ENCODE measurements at regions not wholly inside any gene's neighbourhood (a gene's known extent, or its start where the extent isn't known, plus 50 kb on each side); places are given as distances from the start of the nearest gene placed in this dataset.

DNA sequence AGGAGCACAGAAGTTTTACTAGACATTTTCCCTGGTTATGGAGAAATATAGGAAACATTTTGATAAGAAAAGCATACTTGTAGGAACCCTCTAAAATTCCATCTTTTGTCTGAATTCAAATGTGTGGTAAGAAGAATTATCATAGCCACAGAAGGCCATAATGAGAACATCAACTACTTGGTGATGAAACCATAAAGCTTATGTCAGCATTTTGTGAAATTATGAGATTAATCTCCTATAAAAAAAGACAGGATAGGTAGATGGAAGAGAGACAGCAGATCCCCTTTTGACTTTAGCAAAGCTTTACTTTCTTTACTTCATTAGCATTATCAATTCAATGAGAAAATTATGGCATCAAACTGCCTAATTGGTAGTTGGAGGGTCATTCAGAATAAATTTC is 697.0 kb downstream of the IGSF11 start:
- intact Hi-C loops (cut with micrococcal nuclease), result no loop called here
- no peaks in the 10 kb centered on the region for H3K4me1 Mint-ChIP-seq (ENCODE audit: low read depth)
- no peak overlapping the region for H3K27ac Mint-ChIP-seq
- H3K4me3 Mint-ChIP-seq, result no peak overlapping the region
- H3K27me3 Mint-ChIP-seq, result no peaks in the 10 kb centered on the region
- H3K9me3 Mint-ChIP-seq, result peaks cover 26% of the 10 kb centered on the region
- H3K36me3 Mint-ChIP-seq (ENCODE audit: low read depth), result no peaks in the 10 kb centered on the region

DNA sequence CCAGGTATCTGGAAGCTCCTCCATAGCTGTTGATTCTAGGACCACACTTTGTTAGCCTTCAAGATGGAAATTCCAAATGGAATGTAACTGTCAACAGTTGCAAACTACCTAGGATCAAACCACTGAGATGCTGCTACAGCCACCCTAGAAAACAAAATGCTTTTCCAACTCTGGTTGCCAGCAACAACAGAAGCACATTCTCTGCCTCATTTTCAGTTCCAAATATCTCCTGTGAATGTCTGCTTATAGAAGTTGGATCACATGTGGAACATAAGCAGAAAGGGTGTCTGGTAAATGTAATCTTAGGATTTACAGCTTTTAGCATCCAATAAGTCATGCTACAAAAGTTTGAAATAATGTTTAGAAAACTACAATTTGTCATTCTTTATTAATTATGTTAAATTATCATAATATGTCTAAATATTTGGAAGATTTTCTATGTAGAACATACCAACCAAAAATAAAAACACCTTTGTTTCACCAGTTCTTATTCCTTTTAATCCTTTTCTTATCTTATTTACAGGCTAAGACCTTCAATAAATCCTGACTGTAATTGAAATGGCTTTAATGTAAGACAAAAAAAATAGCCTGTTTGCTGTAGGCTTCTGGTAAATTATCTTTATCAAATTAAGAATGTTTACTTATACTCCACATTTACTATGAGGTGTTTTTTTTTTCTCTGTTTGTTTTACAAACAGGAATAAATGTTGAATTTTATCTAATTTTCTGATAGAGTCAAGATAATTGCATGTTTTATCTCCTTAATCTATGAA is 687.1 kb downstream of the IGSF11 start:
- no peaks in the 10 kb centered on the region for H3K4me1 Mint-ChIP-seq (ENCODE audit: low read depth)
- intact Hi-C loops (cut with micrococcal nuclease), result no loop called here
- H3K27me3 Mint-ChIP-seq, result no peaks in the 10 kb centered on the region
- no peak overlapping the region for H3K4me3 Mint-ChIP-seq
- H3K9me3 Mint-ChIP-seq, result peaks cover 25% of the 10 kb centered on the region
- no peaks in the 10 kb centered on the region for H3K36me3 Mint-ChIP-seq (ENCODE audit: low read depth)
- no peak overlapping the region for H3K27ac Mint-ChIP-seq

DNA sequence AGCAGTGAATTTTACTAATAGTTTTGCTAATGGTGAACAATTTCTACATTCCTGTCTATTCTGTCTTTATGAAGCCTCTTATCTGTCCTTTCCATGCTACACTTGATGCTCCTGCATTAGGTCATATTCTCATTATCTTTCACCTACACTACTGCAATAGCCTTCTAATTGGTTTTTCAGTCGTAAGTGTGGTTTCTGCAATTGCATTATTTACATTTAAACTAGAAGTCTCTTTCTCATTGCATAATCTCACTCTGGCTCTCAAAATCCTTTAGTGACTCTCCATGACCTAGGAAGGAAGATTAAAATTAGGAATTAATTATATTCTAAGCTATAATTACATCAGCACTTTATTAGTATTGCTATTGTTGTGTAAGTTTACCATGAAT is 686.5 kb downstream of the IGSF11 start:
- H3K27me3 Mint-ChIP-seq, result no peaks in the 10 kb centered on the region
- H3K27ac Mint-ChIP-seq, result no peak overlapping the region
- H3K4me3 Mint-ChIP-seq, result no peak overlapping the region
- intact Hi-C loops (cut with micrococcal nuclease), result no loop called here
- peaks cover 31% of the 10 kb centered on the region for H3K9me3 Mint-ChIP-seq
- no peaks in the 10 kb centered on the region for H3K4me1 Mint-ChIP-seq (ENCODE audit: low read depth)
- H3K36me3 Mint-ChIP-seq (ENCODE audit: low read depth), result no peaks in the 10 kb centered on the region

DNA sequence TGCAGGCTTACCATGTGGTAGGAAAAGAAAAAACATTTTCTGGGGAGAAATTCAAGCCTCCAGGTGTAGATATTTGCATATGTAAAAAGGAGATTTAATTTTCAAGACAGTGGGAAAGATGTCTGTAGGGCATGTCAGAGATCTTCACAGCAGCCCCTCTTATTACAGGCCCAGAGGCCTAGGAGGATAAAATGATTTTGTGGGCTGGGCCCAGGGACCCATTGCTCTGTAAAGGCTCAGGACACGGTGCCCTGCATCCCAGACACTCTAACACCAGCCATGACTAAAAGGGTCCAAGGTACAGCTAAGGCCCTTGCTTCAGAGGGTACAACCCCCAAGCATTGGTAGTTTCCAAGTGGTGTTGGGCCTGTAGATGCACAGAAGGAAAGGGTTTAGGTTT is 680.1 kb downstream of the IGSF11 start:
- Mint-ChIP-seq H3K27ac (no peak overlapping the region), H3K9me3 (peaks cover 87% of the 10 kb centered on the region), H3K4me1 (ENCODE audit: low read depth) (no peaks in the 10 kb centered on the region), H3K27me3 (no peaks in the 10 kb centered on the region), H3K36me3 (ENCODE audit: low read depth) (no peaks in the 10 kb centered on the region), H3K4me3 (no peak overlapping the region)
- intact Hi-C loops (cut with micrococcal nuclease), result no loop called here

DNA sequence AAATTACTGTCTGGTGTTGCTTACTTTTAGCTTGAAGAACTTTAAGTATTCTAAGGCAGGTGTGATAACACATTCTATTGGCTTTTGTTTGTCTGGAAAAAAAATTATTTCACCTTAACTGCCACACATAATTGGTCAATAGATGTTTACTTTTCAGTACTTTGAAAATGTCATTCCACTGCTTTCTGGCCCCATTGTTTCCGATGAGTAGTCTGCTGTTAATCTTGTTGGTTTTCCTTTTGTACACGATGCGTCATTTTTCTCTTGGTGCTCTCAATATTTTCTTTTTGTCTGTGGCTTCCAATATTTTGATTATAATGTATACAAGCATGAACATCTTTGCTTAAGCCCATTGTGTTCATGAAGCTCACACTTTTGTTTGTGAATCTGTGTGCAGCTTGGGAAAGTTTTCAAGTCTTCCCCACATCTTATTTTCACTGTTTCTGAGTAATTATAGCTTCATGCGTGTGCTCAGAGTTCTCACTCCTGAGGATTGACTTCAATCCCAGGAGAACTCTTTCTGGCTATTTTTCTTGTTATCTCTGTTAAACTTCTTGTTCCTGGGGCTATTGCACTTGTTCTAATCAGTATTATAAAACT is 664.7 kb downstream of the IGSF11 start:
- Mint-ChIP-seq H3K4me1 (ENCODE audit: low read depth) (no peaks in the 10 kb centered on the region), H3K4me3 (no peak overlapping the region), H3K36me3 (ENCODE audit: low read depth) (no peaks in the 10 kb centered on the region), H3K27me3 (no peaks in the 10 kb centered on the region), H3K27ac (no peak overlapping the region), H3K9me3 (peaks cover 44% of the 10 kb centered on the region)
- intact Hi-C loops (cut with micrococcal nuclease), result no loop called here

DNA sequence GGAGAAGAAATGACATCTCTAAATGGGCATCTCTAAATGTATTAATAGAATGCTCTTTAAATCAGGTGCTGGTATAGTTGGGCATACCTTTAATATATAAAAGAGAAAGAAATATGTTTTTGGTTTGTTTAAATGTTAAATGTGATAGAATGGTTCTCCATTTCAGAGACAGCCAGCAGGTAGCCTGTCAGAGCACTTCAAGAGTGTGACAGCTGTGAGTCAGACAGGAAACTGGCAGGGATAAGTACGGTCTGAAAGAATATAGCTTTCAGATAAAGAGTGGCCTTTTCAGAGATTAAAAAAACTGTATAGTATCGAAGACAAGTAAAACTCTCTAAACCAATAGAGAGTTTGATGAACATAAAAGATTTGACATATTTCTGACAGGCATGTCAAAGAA is 654.1 kb downstream of the IGSF11 start:
- Mint-ChIP-seq H3K36me3 (ENCODE audit: low read depth) (no peaks in the 10 kb centered on the region), H3K27me3 (no peaks in the 10 kb centered on the region), H3K9me3 (peaks cover 27% of the 10 kb centered on the region), H3K4me3 (no peak overlapping the region), H3K27ac (no peak overlapping the region), H3K4me1 (ENCODE audit: low read depth) (no peaks in the 10 kb centered on the region)
- intact Hi-C loops (cut with micrococcal nuclease), result no loop called here

DNA sequence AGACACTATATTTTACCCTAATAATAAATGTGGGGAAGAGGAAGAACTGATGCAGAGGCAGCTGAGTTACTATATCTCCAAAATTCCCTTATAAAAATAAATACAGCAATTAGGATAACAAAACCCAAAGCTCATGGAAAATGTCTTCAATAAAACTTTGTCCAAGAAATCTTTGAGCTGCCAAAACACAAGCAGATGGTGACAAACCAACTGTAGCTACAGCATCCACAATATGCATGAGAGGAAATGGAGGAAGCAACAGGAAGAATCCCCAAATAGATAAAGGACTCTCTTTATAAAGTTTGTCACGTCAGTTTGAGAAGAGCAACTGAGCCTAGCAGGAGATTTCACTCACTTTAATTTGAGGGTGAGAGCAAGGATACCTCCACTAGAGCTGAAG is 638.2 kb downstream of the IGSF11 start:
- Mint-ChIP-seq H3K4me3 (no peak overlapping the region), H3K27me3 (no peaks in the 10 kb centered on the region), H3K27ac (no peak overlapping the region), H3K4me1 (ENCODE audit: low read depth) (no peaks in the 10 kb centered on the region), H3K36me3 (ENCODE audit: low read depth) (no peaks in the 10 kb centered on the region), H3K9me3 (peaks cover 5% of the 10 kb centered on the region)
- intact Hi-C loops (cut with micrococcal nuclease), result no loop called here

DNA sequence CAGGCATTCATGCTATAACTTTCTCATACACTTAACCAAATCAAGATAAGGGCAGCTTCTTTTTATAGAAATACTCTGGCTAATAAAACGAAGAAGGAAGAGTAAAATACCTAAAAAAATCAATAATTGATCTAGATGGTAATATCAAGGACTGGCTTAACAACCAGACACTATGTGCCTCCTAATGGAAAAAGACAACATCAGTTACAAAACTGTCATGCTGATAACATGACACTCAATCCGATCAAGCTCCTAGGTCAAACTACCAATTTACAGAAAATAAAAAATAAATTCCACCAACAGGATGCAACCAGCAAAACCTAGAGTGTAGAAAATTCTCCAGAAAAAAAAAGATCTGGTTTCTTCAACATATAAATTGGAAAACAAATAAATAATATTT is 634.6 kb downstream of the IGSF11 start:
- no peaks in the 10 kb centered on the region for H3K27me3 Mint-ChIP-seq
- no peaks in the 10 kb centered on the region for H3K9me3 Mint-ChIP-seq

DNA sequence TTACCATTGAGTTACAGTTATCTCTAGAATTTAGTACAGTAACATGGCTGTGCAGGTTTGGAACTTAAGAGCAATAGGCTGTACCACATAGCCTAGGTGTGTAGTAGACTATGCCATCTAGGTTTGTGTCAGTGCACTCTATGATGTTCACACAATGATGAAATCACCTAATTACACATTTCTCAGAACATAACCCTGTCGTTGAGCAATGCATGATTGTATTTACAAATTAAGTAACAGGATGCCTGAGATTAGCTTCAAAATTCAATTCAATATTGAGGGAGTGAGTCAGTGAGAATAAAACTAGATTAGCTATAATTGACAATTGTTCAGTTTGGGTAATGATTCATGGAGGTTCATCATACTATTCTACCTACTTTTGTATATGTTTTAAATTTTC is 633.8 kb downstream of the IGSF11 start:
- H3K36me3 Mint-ChIP-seq (ENCODE audit: low read depth), result no peaks in the 10 kb centered on the region
- no peak overlapping the region for H3K4me3 Mint-ChIP-seq
- intact Hi-C loops (cut with micrococcal nuclease), result no loop called here
- H3K4me1 Mint-ChIP-seq (ENCODE audit: low read depth), result no peaks in the 10 kb centered on the region
- H3K27me3 Mint-ChIP-seq, result no peaks in the 10 kb centered on the region
- H3K9me3 Mint-ChIP-seq, result no peaks in the 10 kb centered on the region
- H3K27ac Mint-ChIP-seq, result no peak overlapping the region

More for the DNA sequence above, 634.6 kb downstream of the IGSF11 start:
- no peaks in the 10 kb centered on the region for H3K36me3 Mint-ChIP-seq (ENCODE audit: low read depth)
- H3K27ac Mint-ChIP-seq, result no peak overlapping the region
- H3K4me3 Mint-ChIP-seq, result no peak overlapping the region
- intact Hi-C loops (cut with micrococcal nuclease), result no loop called here
- H3K4me1 Mint-ChIP-seq (ENCODE audit: low read depth), result no peaks in the 10 kb centered on the region

DNA sequence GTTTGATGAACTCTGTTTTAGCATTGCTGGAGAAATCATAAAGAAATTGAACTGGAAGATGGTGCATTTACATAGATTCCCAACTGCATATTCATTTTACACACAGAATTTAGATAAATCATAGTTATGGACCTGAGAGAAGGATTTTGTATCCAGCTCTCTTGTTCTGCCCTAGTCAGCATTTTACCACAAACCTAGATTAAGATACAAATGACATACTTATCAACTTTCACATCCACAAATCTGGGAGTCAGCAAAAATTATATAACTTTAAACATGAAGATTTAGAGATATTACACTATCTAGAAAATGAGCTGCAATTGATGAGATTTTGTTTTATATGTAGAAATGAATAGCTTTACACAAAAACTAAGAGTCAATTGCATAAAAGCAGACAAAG is 632.8 kb downstream of the IGSF11 start:
- no peak overlapping the region for H3K4me3 Mint-ChIP-seq
- no peaks in the 10 kb centered on the region for H3K36me3 Mint-ChIP-seq (ENCODE audit: low read depth)
- H3K9me3 Mint-ChIP-seq, result no peaks in the 10 kb centered on the region
- intact Hi-C loops (cut with micrococcal nuclease), result no loop called here
- no peak overlapping the region for H3K27ac Mint-ChIP-seq
- H3K27me3 Mint-ChIP-seq, result no peaks in the 10 kb centered on the region
- H3K4me1 Mint-ChIP-seq (ENCODE audit: low read depth), result no peaks in the 10 kb centered on the region

DNA sequence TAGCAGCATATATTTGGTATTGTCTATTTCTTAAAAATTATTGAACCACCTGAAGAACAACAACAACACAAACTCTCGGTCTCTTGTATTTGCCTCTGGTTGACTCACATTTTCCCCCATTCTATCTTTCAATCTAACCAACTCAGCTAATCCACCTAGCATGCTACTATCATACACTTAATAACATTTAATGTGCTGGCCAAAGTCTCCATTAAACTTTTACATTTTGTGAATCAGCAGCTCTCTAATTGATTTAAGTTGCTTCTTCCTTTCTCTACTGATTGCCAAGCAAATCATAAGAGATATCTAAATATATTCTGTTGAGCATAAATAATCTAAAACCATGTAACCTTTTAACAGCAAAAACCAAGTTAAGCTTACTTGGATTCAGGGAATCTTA is 631.7 kb downstream of the IGSF11 start:
- no peak overlapping the region for H3K4me3 Mint-ChIP-seq
- intact Hi-C loops (cut with micrococcal nuclease), result no loop called here

DNA sequence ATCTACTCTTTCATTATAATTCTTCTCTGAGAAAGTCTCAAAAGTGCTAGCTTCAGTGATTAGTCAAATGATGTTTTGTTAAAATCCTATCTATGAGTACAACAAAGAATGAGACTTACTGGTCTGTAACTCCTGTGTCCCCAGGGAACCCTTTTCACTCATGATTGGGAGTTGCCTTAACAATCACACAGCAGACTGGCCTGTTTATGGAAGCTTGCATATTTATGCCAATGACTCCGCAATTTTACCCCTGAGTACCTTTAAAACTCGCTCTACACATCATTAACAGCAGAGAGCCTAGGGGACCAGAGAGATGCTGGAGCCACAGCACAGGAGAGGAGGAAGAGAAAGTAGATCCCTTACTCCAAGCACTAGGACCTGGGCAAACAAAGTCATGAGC is 628.1 kb downstream of the IGSF11 start:
- intact Hi-C loops (cut with micrococcal nuclease), result no loop called here
- H3K4me3 Mint-ChIP-seq, result no peak overlapping the region
- no peaks in the 10 kb centered on the region for H3K4me1 Mint-ChIP-seq (ENCODE audit: low read depth)
- H3K36me3 Mint-ChIP-seq (ENCODE audit: low read depth), result no peaks in the 10 kb centered on the region
- no peaks in the 10 kb centered on the region for H3K27me3 Mint-ChIP-seq
- no peaks in the 10 kb centered on the region for H3K9me3 Mint-ChIP-seq
- no peak overlapping the region for H3K27ac Mint-ChIP-seq

More for the DNA sequence above, 631.7 kb downstream of the IGSF11 start:
- no peaks in the 10 kb centered on the region for H3K9me3 Mint-ChIP-seq
- H3K27me3 Mint-ChIP-seq, result no peaks in the 10 kb centered on the region
- H3K36me3 Mint-ChIP-seq (ENCODE audit: low read depth), result no peaks in the 10 kb centered on the region
- H3K4me1 Mint-ChIP-seq (ENCODE audit: low read depth), result no peaks in the 10 kb centered on the region
- no peak overlapping the region for H3K27ac Mint-ChIP-seq

DNA sequence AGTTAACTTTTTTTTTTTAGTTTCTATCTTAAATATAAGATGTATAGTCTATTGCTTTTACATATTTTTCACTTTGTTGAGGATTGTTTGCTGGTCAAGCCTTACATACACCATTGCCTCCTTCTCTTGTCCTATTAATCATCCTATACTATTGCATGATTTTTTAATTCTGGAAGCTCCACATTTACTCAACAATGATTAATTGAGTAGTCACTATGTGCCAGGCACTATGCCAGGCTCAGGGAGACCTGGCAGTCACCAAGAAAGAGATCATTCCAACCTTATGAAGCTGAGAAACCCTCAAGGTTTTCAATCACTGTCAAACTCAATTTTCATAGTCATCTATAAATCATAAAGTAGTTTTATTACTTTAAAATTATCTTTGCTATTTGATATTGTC is 626.2 kb downstream of the IGSF11 start:
- Mint-ChIP-seq H3K36me3 (ENCODE audit: low read depth) (no peaks in the 10 kb centered on the region), H3K4me1 (ENCODE audit: low read depth) (no peaks in the 10 kb centered on the region), H3K4me3 (no peak overlapping the region), H3K9me3 (peaks cover 15% of the 10 kb centered on the region), H3K27ac (no peak overlapping the region), H3K27me3 (no peaks in the 10 kb centered on the region)
- intact Hi-C loops (cut with micrococcal nuclease), result no loop called here

DNA sequence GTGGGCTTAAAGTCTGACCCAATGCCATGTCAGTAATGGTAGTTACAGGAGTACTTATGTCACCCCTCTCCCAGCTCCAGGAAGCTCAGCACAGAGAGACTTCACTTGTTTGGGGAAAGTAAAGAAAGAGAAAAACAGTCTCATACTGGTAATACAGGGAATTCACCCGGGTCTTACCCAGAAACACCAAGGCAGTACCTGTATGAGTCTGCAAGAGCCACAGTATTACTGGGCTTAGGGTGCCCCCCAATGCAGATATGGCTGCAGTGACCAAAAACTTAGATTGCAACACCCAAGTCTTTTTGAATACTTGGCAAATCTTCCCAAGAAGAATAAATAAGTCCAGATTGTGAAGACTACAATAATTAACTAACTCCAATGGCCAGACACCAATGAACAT is 622.1 kb downstream of the IGSF11 start:
- H3K27ac Mint-ChIP-seq, result no peak overlapping the region
- H3K36me3 Mint-ChIP-seq (ENCODE audit: low read depth), result no peaks in the 10 kb centered on the region
- peaks cover 44% of the 10 kb centered on the region for H3K9me3 Mint-ChIP-seq
- intact Hi-C loops (cut with micrococcal nuclease), result no loop called here
- no peaks in the 10 kb centered on the region for H3K4me1 Mint-ChIP-seq (ENCODE audit: low read depth)
- H3K4me3 Mint-ChIP-seq, result no peak overlapping the region
- no peaks in the 10 kb centered on the region for H3K27me3 Mint-ChIP-seq

DNA sequence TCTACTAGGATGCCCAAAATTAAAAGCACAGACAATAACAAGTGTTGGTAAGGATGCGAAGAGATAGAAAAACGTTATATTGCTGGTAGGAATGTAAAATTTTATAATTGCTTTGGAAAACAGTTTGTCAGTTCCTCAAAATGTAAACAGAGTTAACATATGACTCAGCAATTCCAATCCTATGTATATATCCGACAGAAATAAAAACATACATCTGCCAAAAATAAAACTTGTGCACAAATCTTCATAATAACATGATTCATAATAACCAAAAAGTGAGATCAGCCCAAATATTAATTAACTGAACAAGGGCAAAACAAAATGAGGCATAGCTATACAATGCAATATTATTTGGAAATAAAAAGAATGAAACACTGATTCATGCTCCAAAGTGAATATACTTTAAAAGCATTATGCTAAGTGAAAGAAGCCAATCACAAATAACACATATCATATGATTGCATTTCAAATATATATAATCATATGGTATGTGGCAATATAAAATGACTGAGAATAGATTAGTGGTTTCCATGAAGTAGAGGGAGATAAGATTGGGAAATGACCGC is 609.3 kb downstream of the IGSF11 start:
- no peak overlapping the region for H3K4me3 Mint-ChIP-seq
- intact Hi-C loops (cut with micrococcal nuclease), result no loop called here
- H3K36me3 Mint-ChIP-seq (ENCODE audit: low read depth), result no peaks in the 10 kb centered on the region
- H3K9me3 Mint-ChIP-seq, result peaks cover 18% of the 10 kb centered on the region
- H3K27me3 Mint-ChIP-seq, result no peaks in the 10 kb centered on the region
- no peak overlapping the region for H3K27ac Mint-ChIP-seq
- no peaks in the 10 kb centered on the region for H3K4me1 Mint-ChIP-seq (ENCODE audit: low read depth)
